Activated CD8-positive, alpha-beta memory T cell treated with anti-CD3 and anti-CD28 coated beads, Interleukin-2, amount 50 U/mL, for 24 hours (primary cell): ENCODE measurements at regions not wholly inside any gene's neighbourhood (a gene's known extent, or its start where the extent isn't known, plus 50 kb on each side); places are given as distances from the start of the nearest gene placed in this dataset.

Experiments used
- DNase-seq: peaks from one replicate; pipeline ENCODE4 v3.0.0-alpha.2; 2020; ENCODE audit errors: extremely low read depth

- DNase-seq: no peak
Observed at GRCh38 chr19:33898062-33898677, 101.5 kb downstream of the KCTD15 start.

- DNase-seq: no peak
Observed at GRCh38 chr19:33900817-33901216, 104.1 kb downstream of the KCTD15 start.

DNA sequence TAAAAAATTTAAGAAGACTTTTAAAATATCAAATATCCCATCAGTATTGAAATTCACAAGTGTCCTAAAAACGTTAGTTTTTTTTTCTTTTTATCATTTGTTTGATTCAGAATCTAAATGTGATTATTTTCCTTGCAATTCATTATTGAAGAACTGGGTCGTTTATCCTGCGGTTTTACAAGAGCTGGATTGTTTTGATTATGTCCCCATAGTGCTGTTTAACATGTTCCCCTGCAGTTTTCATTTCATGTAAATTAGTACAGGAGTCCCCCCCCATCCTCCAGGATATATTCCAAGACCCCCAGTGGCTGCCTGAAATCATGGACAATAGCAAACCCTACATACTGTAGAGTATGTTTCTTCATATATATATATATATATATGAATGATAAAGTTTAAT, 105.7 kb downstream of the KCTD15 start:
- DNase-seq: no peak

- no peak for DNase-seq
Observed at GRCh38 chr19:33902802-33903488, 106.3 kb downstream of the KCTD15 start.

DNA sequence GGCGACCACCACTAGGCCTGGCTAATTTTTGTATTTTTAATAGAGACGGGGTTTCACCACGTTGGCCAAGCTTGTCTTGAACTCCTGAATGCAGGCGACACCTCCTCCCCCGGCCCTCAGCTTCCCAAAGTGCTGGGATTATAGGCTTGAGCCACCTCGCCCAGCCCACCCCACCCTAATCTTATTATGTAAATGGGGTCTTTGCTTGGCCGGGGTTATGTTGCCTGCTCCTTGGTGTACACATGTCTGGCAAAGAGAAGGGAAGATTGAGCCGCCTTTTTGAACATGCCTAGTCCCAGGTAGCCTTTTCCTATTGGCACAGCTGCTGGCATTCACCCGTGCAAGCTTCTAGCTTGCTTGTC, 106.8 kb downstream of the KCTD15 start:
- no peak for DNase-seq

GRCh38 chr19:33904681-33905080, 108.0 kb downstream of the KCTD15 start:
- DNase-seq: no peak

GRCh38 chr19:33905473-33905936, 108.8 kb downstream of the KCTD15 start:
- no peak for DNase-seq

GRCh38 chr19:33905937-33906577, 109.4 kb downstream of the KCTD15 start:
- no peak for DNase-seq

DNA sequence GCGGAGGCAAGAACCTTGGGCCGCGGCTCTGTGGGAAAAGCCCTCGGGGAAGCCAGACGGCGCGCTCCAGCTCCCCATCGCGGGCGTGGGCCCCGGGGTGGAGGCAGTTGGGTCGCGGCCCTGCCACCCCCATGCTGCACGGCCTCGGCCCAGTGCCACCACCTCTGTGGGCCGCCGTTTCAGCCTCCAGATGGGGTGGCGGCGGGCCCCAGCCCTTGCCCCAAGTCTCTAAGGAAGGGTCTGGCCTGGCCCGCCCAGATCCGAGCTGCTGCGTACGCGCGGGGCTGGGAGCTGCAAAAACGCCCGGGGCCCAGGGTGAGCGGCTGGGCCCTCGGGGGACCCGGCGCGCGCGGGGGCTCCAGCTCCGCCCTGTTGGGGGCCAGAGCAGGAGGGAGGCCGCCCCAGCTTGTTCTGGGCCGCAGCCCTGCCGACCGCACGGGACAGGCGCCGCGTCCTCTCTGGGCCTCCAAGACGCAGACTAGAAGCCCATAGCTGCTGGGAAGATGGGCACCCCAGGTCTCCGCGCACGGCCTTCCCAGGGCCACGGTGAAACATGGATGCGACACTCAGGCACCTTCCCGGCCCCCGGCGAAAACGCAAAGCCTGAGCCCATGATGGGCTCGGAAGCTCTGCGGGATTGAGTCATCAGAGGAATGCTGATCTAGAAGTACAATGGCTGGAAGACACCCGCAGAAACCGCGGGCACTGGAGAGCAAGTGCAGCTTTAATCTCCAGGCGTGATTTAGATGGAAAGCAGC, 110.1 kb downstream of the KCTD15 start:
- no peak for DNase-seq

- no peak for DNase-seq
Observed at GRCh38 chr19:33910922-33911321, 114.3 kb downstream of the KCTD15 start.

DNA sequence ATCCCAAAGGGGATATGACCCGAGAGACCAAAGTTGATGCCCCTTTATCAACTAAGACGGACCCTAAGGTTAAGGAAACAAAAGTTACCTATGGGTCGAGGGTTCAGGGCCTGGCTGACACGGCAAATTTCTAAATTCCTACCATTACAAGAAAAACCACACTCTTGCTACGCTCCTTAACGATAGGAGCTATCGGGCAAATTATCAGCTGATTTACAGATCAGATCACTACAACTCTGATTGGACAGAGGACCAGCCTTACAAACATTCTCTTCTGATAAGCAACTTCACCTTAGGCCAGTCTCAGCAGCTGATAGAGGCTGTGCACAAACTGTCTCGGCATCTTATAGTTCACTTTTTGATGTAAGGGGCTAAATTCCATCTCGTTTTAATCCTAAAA, 117.9 kb downstream of the KCTD15 start:
- no peak for DNase-seq

DNA sequence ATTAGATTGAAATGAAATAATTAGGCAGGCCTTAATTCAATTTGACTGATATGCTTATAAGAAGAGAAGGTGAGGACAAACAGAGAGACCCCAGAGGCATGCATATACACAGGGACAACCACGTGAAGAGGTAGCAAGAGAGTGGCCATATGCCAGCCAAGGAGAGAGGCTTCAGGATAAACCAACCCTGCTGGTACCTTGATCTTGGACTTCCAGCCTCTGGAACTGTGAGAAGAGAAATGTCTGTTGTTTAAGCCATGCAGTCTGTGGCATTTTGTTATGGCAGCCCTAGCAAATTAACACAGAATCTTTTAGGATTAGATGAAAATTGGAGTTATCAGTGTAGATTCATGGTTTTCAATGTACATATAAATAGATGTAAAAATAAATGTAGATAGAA, 120.1 kb downstream of the KCTD15 start:
- no peak for DNase-seq

DNA sequence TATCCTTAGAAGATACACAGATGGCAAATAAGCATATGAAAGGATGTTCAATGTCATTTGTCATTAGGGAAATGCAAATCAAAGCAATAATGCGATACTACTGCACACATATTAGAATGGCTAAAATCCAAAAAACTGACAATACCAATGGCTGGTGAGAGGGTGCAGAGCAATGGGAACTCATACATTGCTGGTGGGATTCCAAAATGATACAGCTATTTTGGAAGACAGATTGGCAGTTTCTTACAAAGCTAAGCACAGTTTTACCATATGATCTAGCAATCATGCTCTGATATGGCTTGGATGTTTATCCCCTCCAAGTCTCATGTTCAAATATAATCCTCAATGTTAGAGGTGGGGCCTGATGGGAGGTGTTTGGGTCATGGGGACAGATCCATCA, 122.6 kb downstream of the KCTD15 start:
- no peak for DNase-seq

GRCh38 chr19:33921165-33921564, 124.5 kb downstream of the KCTD15 start:
- no peak for DNase-seq

- DNase-seq: no peak
Observed at GRCh38 chr19:33926306-33926705, 129.6 kb downstream of the KCTD15 start.

DNA sequence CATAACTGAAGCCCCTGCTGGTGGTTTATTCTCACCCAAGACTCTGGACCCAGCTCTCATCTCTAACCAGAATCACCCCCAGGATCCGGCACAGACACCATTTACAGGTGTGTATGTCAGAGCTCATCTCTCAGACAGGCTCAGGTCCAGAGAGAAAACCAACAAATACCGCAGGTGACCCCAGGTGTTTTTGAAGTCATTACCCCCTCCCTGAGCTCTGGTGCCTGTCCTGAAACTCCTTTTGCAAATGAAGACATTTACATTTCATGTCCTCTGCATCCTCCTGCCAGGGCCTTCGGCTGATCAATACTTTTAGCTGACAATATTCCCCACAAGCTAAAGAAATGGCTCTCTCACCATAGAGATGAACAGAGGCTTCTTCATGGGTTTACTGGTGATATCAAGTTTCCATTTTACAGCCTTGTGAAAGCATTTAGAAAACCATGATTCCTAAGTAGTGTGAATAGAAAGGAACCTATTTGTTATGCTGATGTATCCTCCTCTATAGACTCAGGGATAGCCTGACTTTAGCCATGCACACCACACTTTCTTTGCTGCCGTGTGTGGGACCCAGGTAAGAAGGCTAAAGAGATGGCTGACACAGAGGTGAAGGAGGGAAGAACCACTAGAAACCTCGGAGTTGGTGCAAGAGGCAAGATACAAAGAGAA, 131.3 kb downstream of the KCTD15 start:
- DNase-seq: no peak

DNA sequence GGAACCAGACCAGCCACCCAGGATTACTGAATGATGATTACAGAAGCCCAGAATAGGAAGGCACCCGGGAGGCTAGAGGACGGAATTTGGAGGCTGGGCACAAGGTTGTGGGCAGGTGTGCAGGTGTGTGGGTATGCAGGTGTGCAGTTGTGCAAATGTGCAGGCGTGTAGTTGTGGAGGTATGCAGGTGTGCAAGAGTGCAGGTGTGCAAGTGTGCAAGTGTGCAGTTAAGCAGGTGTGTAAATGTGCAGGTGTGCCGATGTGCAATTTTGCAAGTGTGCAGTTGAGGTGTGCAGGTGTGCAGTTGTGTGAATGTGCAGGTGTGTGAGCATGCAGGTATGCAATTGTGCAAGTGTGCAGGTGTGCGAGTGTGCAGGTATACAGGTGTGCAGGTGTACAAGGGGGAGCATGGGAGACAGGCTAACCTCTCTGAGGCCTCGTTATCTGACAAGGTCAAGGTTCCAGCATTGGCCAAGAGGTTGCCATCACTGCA, 131.8 kb downstream of the KCTD15 start:
- no peak for DNase-seq

- no peak for DNase-seq
Observed at GRCh38 chr19:33933931-33934330, 137.3 kb downstream of the KCTD15 start.

DNA sequence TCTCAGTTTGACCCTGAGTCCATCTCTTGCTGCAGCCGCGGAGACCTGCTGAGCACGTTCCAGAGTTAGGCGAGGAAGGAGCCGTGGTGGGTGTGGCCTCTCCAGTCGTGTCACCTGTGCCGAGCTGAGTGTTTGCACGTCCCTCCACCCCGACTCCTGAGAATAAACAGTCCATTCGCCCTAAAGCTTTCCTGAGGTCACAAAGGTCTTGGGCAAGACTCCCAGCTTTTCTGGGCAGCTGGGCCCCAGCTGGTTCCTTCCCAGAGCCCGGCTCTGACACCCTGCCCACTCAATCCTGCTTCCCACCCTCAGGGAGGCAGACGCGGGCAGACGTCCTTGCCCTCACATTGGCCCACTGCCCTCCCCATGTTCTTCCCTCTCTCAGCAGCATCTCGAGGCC, 142.2 kb downstream of the KCTD15 start:
- DNase-seq: no peak

DNA sequence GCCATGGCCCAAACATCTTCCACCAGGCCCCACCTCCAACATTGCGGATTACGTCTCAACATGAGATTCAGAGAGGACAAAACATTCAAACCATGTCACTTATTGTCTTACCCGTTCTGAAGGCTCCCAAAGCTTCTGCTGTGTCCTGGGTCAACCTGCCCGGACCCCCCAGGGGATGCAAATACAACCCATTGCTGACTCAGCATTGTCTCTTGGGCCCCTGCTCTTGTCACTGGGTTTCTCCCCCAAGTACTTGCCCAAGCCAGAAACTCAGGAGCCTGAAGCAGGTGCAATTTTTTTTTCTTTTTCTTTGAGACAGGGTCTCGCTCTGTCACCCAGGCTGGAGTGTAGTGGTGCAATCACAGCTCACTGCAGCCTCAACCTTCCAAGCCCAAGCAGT, 144.5 kb downstream of the KCTD15 start:
- DNase-seq: no peak

DNA sequence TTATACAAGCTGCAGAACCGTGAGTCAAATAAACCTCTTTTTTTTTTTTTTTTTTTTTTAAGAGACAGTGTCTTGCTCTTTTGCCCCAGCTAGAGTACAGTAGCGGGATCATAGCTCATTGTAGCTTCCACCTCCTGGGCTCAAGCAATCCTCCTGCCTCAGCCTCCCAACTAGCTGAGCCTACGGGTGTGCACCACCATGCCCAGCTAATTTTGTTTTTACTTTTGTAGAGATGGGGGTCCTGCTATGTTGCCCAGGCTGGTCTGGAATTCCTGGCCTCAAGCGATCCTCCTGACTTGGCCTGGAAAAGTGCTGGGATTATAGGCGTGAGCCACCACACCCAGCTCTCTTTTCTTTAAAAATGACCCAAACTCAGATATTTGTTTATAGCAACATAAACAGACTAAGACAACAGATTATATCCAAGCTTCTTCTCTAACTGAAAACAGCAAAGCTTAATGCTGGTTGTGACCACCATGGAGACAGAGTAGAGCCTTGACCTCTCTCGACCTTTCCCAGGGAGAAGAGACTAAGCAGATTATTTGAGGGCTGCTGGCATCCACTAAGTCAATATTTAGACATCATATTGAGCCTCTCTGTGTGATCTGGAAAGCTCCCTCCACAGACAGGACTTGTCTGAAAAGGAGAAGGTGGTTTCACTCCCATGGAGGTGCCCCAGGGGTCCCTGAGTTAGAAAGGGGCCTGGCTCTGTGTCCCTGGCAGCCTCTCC, 150.0 kb downstream of the KCTD15 start:
- DNase-seq: no peak
